MG63 (cell line): ENCODE measurements at regions not wholly inside any gene's neighbourhood (a gene's known extent, or its start where the extent isn't known, plus 50 kb on each side); places are given as distances from the start of the nearest gene placed in this dataset.

Experiments
- DNase-seq: peaks from one replicate; pipeline ENCODE4 v3.0.0-alpha.2; 2020
- H3K27me3 ChIP-seq: fragments of 250-450 bp; sonication (Bioruptor Pico); 2 replicates; pipeline ENCODE4 v1.5.1; 2020; ENCODE audit warnings: mild to moderate bottlenecking, moderate library complexity
- H3K36me3 ChIP-seq: fragments of 250-450 bp; sonication (Bioruptor Pico); 2 replicates; pipeline ENCODE4 v1.5.1; 2020; ENCODE audit warnings: mild to moderate bottlenecking, moderate library complexity
- H3K4me3 ChIP-seq: fragments of 250-450 bp; sonication (Bioruptor Pico); 2 replicates; pipeline ENCODE4 v1.5.1; 2020; ENCODE audit warnings: mild to moderate bottlenecking, moderate library complexity
- H3K9me3 ChIP-seq: fragments of 250-450 bp; sonication (Bioruptor Pico); 2 replicates; pipeline ENCODE4 v1.5.1; 2020; ENCODE audit warnings: mild to moderate bottlenecking, moderate library complexity

DNA sequence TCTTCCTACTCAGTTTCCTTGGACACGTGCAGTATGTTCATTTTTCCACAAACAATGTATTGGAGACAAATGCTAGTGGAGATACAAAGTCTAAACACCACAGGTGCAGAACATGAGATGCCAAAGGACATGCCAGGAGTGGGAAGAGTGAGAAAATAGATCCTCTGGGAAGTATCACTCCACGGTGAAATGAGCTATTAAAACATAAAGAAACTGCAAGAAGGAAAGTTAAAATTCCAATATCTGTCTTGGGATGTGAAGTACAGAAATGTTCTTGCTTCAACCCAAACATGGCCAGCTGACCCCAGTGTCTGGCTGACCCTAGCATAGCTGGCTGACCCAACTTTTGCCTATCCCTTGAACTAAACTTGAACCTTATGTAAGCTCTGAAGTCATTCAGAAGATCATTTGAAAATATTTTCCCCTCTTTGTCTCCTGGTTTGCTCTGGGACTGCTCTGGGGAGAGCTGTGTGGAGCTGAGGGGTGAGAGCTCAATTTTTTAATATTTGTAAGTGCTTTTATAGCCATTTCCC lies 59.5 kb downstream of the FZD1 start:
- DNase-seq: no peak
- H3K4me3 ChIP-seq: no peak overlapping the region
- H3K27me3 ChIP-seq: no peaks in the 10 kb centered on the region
- H3K9me3 ChIP-seq: no peaks in the 10 kb centered on the region
- H3K36me3 ChIP-seq: no peaks in the 10 kb centered on the region

DNA sequence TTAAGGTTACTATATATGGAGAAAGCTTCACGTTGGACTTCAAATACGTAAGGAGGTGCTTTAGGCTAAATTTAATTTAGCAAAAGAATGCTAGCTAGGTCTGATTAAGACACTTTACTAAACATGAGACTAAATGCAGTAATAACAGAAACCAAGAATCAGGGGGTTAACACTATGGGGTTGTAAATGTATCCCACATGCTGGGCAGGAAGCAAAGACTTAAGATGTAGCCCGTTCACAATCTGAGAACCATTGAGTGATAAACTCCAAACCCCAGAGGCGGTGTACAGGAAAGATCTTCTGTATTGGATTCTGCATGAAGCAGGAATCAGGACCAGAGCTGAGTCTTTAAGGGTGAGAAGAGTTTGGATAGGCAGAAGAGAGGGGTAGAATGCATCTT lies 60.4 kb downstream of the FZD1 start:
- no peak overlapping the region for H3K4me3 ChIP-seq
- H3K27me3 ChIP-seq: no peaks in the 10 kb centered on the region
- no peak for DNase-seq
- H3K36me3 ChIP-seq: no peaks in the 10 kb centered on the region
- H3K9me3 ChIP-seq: no peaks in the 10 kb centered on the region

DNA sequence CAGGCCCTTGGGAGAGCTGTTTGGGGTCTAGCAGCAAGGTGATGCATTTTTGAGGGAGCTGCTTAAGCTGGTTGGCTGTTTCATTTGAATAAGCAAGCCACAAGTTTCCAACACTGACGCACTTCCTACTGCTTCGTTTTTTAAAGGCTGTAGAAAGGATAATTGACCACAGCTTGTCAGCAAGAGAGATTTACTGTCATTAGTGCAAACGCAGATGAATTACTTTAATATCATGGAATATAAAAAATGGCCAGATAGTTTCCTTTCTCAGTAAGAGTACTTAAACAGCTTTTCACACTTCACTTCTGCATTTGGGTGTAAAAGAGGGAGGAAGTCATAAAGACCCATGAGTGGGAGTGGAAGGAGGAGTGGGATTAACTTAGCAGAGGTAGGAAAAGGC lies 61.5 kb downstream of the FZD1 start:
- no peak for DNase-seq
- H3K36me3 ChIP-seq: no peaks in the 10 kb centered on the region
- H3K4me3 ChIP-seq: no peak overlapping the region
- H3K27me3 ChIP-seq: no peaks in the 10 kb centered on the region
- no peaks in the 10 kb centered on the region for H3K9me3 ChIP-seq

DNA sequence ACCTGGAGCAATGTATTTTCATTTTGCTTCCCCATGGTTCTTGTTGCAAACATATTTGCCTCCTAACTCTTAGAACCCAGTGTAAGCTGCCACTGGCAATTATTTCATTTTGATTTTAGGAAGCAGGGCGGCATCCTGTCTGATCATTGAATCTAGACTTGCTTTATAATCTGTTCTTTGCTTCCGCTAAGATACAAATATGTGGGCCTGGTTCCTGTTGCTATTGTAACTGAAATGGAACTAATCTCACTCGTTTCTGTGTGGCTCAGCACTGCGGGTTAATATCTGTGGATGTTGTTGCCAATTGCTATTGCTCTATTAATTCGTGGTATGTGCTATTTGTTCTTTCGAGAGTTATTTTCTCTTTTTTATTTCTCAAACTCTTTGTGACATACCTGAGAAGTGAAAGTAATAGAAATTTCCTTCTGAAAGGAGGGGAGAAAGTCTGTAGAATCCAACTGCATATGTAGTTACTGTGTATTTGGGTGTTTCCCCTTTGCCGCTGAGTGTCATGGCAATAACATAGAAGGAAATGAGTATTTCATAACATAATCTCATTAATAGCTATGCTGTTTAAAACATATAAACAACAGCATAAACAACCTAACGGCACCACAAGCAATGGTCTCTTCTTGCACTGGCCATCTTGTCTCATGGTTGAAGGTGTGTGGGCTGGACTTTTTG lies 62.4 kb downstream of the FZD1 start:
- Histone ChIP-seq H3K9me3 (no peaks in the 10 kb centered on the region), H3K27me3 (no peaks in the 10 kb centered on the region), H3K4me3 (no peak overlapping the region), H3K36me3 (no peaks in the 10 kb centered on the region)
- no peak for DNase-seq

DNA sequence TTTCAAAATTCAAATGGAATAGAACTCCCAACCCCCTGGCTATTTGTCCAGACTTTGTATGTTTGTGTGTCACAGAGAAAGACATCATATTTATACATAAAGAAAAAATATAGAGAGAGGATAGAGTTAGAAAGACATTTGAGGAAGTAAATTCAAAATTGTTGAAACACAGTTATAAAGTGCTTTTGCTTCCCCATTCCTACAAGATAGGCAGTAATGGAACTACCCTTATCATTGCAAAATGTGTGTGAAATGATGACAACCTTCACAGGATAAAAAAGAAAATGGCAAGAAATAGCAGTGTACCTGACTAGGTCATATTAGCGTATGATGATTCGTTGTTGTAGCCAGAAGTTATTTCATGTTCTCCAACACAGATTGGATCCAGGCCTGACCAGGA lies 63.1 kb downstream of the FZD1 start:
- Histone ChIP-seq H3K27me3 (no peaks in the 10 kb centered on the region), H3K36me3 (no peaks in the 10 kb centered on the region), H3K9me3 (no peaks in the 10 kb centered on the region), H3K4me3 (no peak overlapping the region)
- DNase-seq: no peak

DNA sequence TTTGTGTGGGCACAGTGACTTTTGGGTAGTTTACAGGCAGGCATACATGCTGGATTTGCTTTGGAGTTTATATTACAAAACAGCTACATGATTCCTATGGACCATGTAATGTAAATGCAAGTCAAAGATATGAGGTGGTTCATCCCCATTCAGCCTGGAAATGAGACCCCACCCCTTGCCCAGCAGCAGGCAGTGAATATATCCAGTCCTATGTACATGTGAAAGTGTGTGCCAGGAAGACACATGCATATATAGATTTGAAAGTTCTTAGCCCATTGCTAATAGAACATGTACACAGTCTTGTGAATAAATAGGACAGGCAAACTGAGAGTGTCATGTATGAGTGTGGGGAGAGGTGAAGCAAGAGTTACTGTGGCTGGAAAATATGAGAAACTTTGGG lies 65.3 kb downstream of the FZD1 start:
- no peak for DNase-seq
- H3K4me3 ChIP-seq: no peak overlapping the region
- H3K36me3 ChIP-seq: no peaks in the 10 kb centered on the region
- no peaks in the 10 kb centered on the region for H3K9me3 ChIP-seq
- H3K27me3 ChIP-seq: no peaks in the 10 kb centered on the region

DNA sequence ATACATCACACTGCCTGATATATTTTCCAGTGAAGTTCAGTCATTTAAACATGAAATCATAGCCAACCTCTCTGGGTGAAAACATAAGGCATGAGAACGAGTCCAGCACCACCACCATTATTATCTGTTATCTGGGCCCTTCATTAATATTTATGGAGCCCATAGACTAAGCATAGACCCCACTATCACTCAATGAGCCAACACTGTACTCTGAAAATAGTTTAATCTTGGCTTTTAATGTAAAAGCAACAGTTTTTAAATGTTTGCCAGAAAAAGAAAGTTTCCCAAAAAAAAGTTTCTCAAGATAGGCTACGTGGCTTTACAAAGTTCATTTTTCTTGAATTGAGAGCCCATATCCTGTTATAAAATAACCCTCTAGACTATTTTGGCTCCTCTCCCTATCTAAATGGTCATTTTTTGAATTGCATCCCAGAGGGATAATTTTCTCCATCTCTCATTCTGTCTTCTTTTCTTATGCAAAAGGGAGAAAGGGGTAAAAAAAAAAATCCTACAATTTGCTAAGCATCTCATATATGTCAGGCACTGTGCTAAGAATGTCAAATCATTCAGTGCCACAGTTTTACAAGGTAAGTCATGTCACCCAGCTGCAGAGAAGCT lies 66.1 kb downstream of the FZD1 start:
- DNase-seq: no peak
- Histone ChIP-seq H3K27me3 (no peaks in the 10 kb centered on the region), H3K9me3 (no peaks in the 10 kb centered on the region), H3K4me3 (no peak overlapping the region), H3K36me3 (no peaks in the 10 kb centered on the region)

DNA sequence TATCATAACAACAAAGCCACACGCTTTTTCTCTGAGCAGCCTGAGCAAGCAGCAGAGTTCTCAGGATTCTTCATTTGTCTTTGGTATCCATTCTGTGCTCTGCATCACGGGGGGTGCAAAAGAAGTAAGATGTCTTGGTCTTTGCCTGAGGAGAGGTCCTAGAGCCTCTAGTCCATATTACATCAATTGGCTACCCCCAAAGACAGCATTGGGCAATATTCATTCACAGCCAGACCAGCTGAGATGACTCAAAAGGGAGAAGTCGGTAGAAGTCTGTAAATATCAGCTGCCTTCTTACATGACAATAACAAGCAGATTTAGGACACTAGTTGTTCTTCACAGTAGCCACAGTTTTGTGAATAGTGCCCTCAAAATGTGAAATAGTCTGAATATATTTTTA lies 66.6 kb downstream of the FZD1 start:
- Histone ChIP-seq H3K4me3 (no peak overlapping the region), H3K27me3 (no peaks in the 10 kb centered on the region), H3K36me3 (no peaks in the 10 kb centered on the region), H3K9me3 (no peaks in the 10 kb centered on the region)
- DNase-seq: no peak

DNA sequence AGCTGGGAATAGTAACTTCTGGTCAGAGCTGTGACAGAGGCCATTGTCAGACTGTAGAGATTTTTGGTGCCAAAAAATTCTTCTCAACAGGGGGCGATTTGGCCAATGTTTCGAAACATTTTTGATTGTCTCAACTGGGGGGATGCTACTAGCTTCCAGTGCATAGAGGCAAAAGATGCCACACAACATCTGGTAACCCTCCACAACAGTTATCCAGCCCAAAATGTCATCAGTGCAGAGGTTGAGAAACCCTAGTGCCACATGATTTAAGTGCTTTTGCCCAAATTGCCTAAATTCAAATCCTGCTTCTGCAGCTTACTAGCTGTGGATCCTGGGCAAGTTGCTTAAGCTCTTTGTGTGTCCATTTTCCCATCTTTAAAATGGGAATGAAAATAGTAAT lies 71.9 kb downstream of the FZD1 start:
- Histone ChIP-seq H3K9me3 (no peaks in the 10 kb centered on the region), H3K4me3 (no peak overlapping the region), H3K36me3 (no peaks in the 10 kb centered on the region), H3K27me3 (no peaks in the 10 kb centered on the region)
- DNase-seq: no peak

DNA sequence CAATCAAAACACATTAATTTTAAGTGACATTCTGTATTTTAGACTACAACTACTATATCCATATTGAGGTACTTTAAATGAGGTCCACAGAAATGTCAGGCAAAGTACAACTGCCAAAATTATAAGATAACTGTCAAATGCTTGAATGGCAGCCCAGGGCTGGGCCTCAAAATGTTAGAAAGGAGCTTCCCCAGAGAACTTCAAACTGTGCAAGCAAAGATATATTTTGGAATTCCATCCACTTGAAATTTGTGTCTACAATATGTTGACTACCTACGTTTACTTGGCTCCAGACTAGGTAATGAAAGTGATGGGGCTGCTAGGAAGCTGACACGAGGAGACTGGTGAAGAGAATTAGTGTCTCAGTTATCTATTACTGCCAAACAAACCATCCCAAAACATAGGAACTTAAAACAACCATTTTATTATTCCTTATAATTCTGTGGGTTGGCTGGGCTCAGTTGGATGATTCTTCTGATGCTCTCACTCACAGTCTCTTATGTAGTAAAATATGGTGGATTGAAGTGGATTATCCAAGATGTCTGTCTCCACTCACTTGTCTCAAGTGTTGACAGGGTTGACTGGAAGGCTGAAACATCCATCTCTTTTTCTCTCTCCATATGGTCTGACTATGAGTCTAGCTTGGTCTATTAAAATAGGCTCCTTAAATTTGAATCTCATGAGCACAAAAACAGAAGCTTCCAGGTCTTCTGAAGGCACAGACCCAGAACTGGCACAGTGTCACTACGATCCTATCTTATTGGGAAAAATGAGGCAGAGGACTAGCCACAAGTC lies 74.2 kb downstream of the FZD1 start:
- no peaks in the 10 kb centered on the region for H3K9me3 ChIP-seq
- H3K4me3 ChIP-seq: no peak overlapping the region
- H3K27me3 ChIP-seq: no peaks in the 10 kb centered on the region
- no peak for DNase-seq
- H3K36me3 ChIP-seq: no peaks in the 10 kb centered on the region

DNA sequence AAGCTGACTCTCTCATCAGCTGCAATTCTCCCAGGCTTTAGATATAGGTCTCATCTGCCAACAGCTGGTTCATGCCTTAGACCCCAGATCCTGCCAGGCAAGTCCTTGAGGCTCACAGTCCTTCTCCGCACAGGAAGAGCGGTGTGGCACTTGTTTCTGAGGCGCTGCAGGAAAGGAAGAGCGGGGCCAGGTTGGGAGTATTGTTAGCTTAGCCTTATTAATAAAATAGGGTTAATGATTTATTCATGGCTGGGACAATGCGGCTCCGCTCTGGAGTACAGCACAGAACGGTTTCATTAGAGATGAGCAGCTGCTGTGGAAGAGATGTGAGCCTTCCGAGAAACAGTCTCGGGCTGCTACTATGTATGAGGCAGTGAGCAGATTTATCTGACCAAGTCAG lies 78.1 kb downstream of the FZD1 start:
- no peaks in the 10 kb centered on the region for H3K27me3 ChIP-seq
- H3K4me3 ChIP-seq: no peak overlapping the region
- no peak for DNase-seq
- no peaks in the 10 kb centered on the region for H3K9me3 ChIP-seq
- H3K36me3 ChIP-seq: no peaks in the 10 kb centered on the region

DNA sequence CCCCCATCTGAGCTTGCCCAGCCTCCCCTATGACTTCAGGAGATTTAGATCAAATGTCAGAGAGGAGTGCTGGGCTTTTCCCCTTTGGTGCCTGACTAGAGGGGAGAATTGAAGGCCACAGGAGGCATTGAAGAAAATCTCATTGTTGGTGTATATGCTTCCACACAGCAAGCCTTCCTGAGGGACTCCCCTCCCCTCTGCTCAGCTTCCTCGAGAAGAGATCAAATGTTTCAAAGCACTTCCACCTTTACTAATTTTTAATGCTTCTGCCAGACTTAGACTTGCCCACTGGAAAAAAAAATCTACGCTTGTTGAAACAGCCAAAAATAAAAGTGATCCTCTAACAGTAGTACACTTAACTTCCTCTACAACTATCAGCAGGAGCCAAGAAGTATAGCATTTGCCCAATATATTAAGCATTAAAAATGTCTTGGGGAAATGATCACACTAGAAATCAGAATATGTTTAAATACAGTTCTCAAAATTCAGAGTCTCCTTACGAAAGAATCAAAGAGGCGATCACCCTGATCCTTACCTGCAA lies 79.3 kb downstream of the FZD1 start:
- H3K4me3 ChIP-seq: no peak overlapping the region
- no peaks in the 10 kb centered on the region for H3K36me3 ChIP-seq
- no peaks in the 10 kb centered on the region for H3K9me3 ChIP-seq
- H3K27me3 ChIP-seq: no peaks in the 10 kb centered on the region
- DNase-seq: no peak

DNA sequence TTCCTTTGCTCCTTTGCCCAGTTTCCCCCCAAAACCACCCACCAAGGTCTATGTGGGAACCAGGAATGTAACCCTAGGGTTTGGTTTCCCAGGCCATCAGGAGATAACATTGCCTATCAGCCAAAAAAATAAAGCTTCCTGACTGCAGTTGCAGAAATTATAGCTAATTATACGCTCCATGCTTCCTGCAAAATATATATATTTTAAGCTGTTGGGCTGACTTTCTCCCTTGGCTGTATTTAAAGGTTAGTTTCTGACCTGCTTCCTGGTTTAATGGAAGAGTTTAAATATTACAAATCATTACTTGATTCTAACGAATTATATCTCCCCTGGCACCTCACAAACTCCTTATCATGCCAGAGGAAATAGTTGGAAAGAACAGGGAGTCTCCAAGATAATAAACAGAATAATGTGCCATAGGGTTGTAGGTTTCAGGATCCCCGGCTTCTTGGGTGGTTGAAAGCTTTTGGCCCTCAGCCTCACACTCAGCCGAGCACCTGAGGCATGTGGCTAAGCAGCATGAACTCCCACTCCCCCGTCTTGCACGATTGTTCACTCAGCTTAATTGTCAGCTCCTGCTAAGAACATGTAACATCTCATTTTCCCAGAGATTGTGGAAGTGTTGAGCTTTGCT lies 79.9 kb downstream of the FZD1 start:
- no peak overlapping the region for H3K4me3 ChIP-seq
- H3K27me3 ChIP-seq: no peaks in the 10 kb centered on the region
- no peaks in the 10 kb centered on the region for H3K9me3 ChIP-seq
- no peak for DNase-seq
- H3K36me3 ChIP-seq: no peaks in the 10 kb centered on the region

DNA sequence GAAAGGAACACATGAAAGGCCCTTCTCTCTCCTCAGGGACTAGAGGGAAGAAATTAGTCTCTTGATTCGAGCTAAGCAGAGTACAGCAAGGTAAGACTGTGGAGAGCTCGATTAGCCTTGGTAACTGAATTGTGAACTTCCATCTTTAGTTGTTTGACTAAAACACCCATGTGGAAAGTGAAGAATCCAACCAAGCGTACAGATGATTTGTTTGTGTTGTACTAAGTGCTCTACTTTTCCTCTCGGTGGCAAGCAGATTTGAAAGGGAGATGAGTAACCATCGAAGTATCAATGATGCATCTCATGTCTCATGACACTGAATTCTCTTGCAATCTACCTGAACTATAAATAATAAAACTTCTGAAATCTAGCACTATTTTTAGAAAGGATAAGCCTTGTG lies 80.7 kb downstream of the FZD1 start:
- no peaks in the 10 kb centered on the region for H3K9me3 ChIP-seq
- H3K36me3 ChIP-seq: no peaks in the 10 kb centered on the region
- DNase-seq: no peak
- no peak overlapping the region for H3K4me3 ChIP-seq
- H3K27me3 ChIP-seq: no peaks in the 10 kb centered on the region

DNA sequence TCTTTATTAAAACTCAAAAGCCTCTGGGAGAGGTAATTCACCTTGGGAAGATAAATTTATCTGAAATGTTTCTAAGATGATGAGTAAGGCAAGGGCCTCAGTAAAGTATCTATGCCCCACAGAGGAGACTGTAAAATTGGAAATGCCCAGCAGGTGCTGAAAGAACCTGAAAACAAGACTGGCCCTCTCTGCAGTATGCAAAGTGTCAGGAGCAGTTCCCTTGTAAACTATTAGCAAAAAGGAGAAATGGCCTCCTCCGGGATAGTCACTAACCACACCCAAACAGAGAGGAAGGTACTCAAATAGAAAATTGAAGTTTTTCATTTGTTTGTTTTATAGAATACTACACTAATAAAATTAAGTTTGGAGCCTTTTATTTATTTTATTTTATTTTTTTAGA lies 81.2 kb downstream of the FZD1 start:
- Histone ChIP-seq H3K27me3 (no peaks in the 10 kb centered on the region), H3K9me3 (no peaks in the 10 kb centered on the region), H3K36me3 (no peaks in the 10 kb centered on the region), H3K4me3 (no peak overlapping the region)
- DNase-seq: no peak

DNA sequence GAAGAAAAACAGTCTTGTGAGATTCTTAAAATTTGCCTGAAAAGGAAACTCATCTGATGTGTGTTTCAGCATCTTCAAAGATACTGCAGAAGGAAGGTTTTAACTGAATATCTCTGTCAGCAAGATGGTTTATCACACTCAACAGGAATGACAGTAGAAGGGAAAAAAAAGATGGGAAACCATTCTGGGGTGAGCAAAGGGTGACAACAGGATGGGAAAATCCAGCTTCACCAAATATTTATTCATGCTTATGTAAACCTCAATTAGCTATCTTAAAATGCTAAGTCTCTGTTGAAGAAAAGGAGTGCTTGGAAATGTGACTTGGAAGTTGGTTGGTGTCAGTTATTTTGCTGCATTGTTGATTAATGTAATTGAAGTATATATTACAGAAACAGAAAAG lies 82.2 kb downstream of the FZD1 start:
- Histone ChIP-seq H3K4me3 (no peak overlapping the region), H3K9me3 (no peaks in the 10 kb centered on the region), H3K27me3 (no peaks in the 10 kb centered on the region), H3K36me3 (no peaks in the 10 kb centered on the region)
- no peak for DNase-seq

DNA sequence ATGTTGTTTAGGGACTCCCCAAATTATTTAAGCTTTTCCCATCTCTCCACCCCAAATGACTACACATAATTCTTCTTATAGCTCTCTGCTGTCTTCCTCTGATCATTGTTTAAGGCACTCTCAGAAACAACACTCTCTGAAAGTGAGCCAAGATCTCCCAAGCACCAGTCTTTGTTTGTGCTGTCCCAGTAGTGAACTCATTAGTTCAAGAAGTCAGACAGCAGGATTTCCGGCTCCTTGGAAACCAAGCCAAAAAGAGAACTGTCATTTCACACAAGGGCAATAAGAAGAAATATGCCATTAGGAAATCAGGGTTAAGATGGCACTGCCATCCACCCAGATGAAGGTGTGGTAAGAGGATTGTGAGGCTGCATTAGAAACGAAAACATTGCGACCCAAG lies 83.1 kb downstream of the FZD1 start:
- H3K27me3 ChIP-seq: no peaks in the 10 kb centered on the region
- no peaks in the 10 kb centered on the region for H3K36me3 ChIP-seq
- peak; percentile 12 for DNase-seq
- H3K4me3 ChIP-seq: no peak overlapping the region
- H3K9me3 ChIP-seq: no peaks in the 10 kb centered on the region
